Neural progenitor cell (in vitro differentiated cells): ENCODE measurements at regions not wholly inside any gene's neighbourhood (a gene's known extent, or its start where the extent isn't known, plus 50 kb on each side); places are given as distances from the start of the nearest gene placed in this dataset.
"Not testable (repeated sequence)": the region's sequence is repeated elsewhere in the genome, so short reads cannot be mapped to it uniquely, and the experiment has no call there.

Experiments used
- DNase-seq: peaks from one replicate; pipeline ENCODE4 v3.0.0-alpha.2; 2016; ENCODE audit warnings: low spot score
- H2AFZ ChIP-seq: fragments of 200-600 bp; sonication (generic); replicated peaks from 2 replicates; pipeline ENCODE4 v1.6.1; 2016; ENCODE audit warnings: antibody characterized with exemption
- H3F3A ChIP-seq: fragments of 200-600 bp; sonication (generic); 2 replicates; pipeline ENCODE4 v1.6.1; 2016; ENCODE audit warnings: antibody characterized with exemption, low read depth
- H3K27ac ChIP-seq: fragments of 200-600 bp; sonication (generic); 2 replicates; pipeline ENCODE4 v1.5.1; 2016; ENCODE audit warnings: mild to moderate bottlenecking
- H3K27me3 ChIP-seq: fragments of 200-600 bp; sonication (generic); 2 replicates; pipeline ENCODE4 v1.6.1; 2016; ENCODE audit warnings: mild to moderate bottlenecking, moderate library complexity
- H3K36me3 ChIP-seq: fragments of 200-600 bp; sonication (generic); 2 replicates; pipeline ENCODE4 v1.5.1; 2016
- H3K4me1 ChIP-seq: fragments of 200-600 bp; sonication (generic); 2 replicates; pipeline ENCODE4 v1.6.1; 2016; ENCODE audit warnings: mixed run types
- H3K4me2 ChIP-seq: fragments of 200-600 bp; sonication (generic); 2 replicates; pipeline ENCODE4 v1.6.1; 2016
- H3K4me3 ChIP-seq: fragments of 200-600 bp; sonication (generic); 2 replicates; pipeline ENCODE4 v1.5.1; 2016
- H3K79me2 ChIP-seq: fragments of 200-600 bp; sonication (generic); 2 replicates; pipeline ENCODE4 v1.6.1; 2016; ENCODE audit warnings: low read depth
- H3K9ac ChIP-seq: fragments of 200-600 bp; sonication (generic); 2 replicates; pipeline ENCODE4 v1.6.1; 2016
- H3K9me3 ChIP-seq: fragments of 200-600 bp; sonication (generic); 2 replicates; pipeline ENCODE4 v1.5.1; 2016; ENCODE audit warnings: low read depth
- H4K20me1 ChIP-seq: fragments of 200-600 bp; sonication (generic); 2 replicates; pipeline ENCODE4 v1.6.1; 2016; ENCODE audit warnings: low read depth
- H3K27ac Mint-ChIP-seq: 3 replicates; pipeline ENCODE4 v1.8.0; 2021; ENCODE audit warnings: mixed read lengths
- H3K27me3 Mint-ChIP-seq: 2 replicates; pipeline ENCODE4 v1.8.0; 2022; ENCODE audit warnings: low read depth, mild to moderate bottlenecking, inconsistent platforms, moderate library complexity, mixed read lengths; ENCODE audit not compliant: insufficient read depth
- H3K36me3 Mint-ChIP-seq: 3 replicates; pipeline ENCODE4 v1.8.0; 2021; ENCODE audit warnings: mixed read lengths
- H3K4me1 Mint-ChIP-seq: 3 replicates; pipeline ENCODE4 v1.8.0; 2021; ENCODE audit warnings: mixed read lengths
- H3K4me3 Mint-ChIP-seq: 3 replicates; pipeline ENCODE4 v1.8.0; 2021; ENCODE audit warnings: mild to moderate bottlenecking, moderate library complexity, mixed read lengths
- H3K9me3 Mint-ChIP-seq: 3 replicates; pipeline ENCODE4 v1.8.0; 2020; ENCODE audit warnings: mixed read lengths
- EZH2 ChIP-seq: fragments of 200-600 bp; sonication (generic); IDR thresholded peaks from 2 replicates; pipeline ENCODE4 v1.6.1; 2017; ENCODE audit warnings: antibody characterized with exemption, mild to moderate bottlenecking, moderate library complexity
- EZH2phosphoT487 ChIP-seq: fragments of 200-600 bp; sonication (generic); IDR thresholded peaks from 2 replicates; pipeline ENCODE4 v1.6.1; 2017; ENCODE audit warnings: antibody characterized with exemption
- TF ChIP-seq, protein P1 (sequence below): fragments of 200-600 bp; sonication (generic); IDR thresholded peaks from 2 replicates; pipeline ENCODE4 v1.5.1; 2017; ENCODE audit warnings: antibody characterized with exemption, mild to moderate bottlenecking

DNA sequence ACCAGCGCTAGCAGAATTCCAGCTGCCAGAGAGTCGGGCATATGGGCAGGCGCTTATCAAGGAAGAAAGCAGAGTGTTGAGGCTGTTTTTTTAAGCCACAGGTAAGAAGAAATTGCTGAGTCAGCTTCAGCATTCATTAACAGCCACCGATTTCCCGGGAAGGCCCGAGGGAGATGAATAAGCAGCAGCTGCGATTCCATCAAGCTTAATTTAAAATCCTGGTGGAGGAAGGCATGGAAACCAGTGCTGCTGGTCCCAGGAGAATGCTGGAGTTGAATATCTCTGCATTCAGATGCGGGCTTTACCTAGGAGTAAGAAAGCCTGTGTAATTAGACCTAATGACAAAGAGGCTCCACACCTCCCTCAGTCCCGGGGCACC is 168.8 kb downstream of the BRD1 start:
- Histone ChIP-seq H3K4me2 (no peak overlapping the region), H3K9ac (no peak overlapping the region), H4K20me1 (no peaks in the 10 kb centered on the region), H3K4me3 (no peak overlapping the region), H3K27ac (no peak overlapping the region), H3K79me2 (no peaks in the 10 kb centered on the region), H3K36me3 (no peaks in the 10 kb centered on the region), H3K4me1 (peaks cover 11% of the 10 kb centered on the region), H3F3A (no peaks in the 10 kb centered on the region), H3K27me3 (no peaks in the 10 kb centered on the region), H2AFZ (no peak overlapping the region), H3K9me3 (no peaks in the 10 kb centered on the region)
- Mint-ChIP-seq H3K4me3 (no peak overlapping the region), H3K27ac (no peak overlapping the region), H3K4me1 (peaks cover 7% of the 10 kb centered on the region), H3K9me3 (peaks cover 3% of the 10 kb centered on the region), H3K27me3 (peaks cover 11% of the 10 kb centered on the region), H3K36me3 (no peaks in the 10 kb centered on the region)
- no peak for TF ChIP-seq EZH2phosphoT487
- TF ChIP-seq, protein P1, sequence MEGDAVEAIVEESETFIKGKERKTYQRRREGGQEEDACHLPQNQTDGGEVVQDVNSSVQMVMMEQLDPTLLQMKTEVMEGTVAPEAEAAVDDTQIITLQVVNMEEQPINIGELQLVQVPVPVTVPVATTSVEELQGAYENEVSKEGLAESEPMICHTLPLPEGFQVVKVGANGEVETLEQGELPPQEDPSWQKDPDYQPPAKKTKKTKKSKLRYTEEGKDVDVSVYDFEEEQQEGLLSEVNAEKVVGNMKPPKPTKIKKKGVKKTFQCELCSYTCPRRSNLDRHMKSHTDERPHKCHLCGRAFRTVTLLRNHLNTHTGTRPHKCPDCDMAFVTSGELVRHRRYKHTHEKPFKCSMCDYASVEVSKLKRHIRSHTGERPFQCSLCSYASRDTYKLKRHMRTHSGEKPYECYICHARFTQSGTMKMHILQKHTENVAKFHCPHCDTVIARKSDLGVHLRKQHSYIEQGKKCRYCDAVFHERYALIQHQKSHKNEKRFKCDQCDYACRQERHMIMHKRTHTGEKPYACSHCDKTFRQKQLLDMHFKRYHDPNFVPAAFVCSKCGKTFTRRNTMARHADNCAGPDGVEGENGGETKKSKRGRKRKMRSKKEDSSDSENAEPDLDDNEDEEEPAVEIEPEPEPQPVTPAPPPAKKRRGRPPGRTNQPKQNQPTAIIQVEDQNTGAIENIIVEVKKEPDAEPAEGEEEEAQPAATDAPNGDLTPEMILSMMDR, result no peak
- TF ChIP-seq EZH2, result no peak
- no peak for DNase-seq

DNA sequence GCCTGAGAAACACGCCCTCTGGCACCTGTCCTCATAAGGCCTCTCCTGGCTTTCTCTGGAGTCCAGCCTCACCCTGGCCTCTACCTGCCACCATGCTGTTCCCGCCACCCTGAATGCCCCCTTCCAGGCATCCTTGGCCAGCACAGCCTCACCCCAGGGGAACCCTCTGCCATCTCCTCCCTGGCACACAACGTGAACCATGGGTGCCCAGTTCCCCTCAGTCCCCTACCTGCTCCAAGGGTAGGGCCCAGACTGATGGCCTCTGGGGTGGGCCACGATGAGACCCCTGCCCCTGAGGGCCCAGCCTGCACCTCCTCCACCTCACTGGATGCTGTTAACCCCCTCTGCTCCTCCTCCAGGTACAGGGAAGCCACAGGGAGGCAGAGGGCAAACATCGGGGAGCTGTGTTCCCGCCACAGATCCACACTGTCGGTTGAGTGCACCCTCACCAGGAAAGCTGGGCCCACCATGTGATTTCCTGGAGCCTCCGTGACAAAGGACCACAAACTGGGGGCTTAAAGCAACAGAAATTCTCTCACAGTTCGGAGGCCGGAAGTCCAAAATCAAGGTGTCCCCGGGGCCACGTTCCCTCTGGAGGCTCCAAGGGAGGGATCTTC is 169.6 kb downstream of the BRD1 start:
- H3K9ac ChIP-seq, result no peak overlapping the region
- H3K27me3 Mint-ChIP-seq, result peaks cover 9% of the 10 kb centered on the region
- H3K4me1 Mint-ChIP-seq, result peaks cover 7% of the 10 kb centered on the region
- no peak overlapping the region for H3K4me3 Mint-ChIP-seq
- DNase-seq, result no peak
- H3F3A ChIP-seq, result no peaks in the 10 kb centered on the region
- H3K4me2 ChIP-seq, result no peak overlapping the region
- H2AFZ ChIP-seq, result no peak overlapping the region
- H3K9me3 ChIP-seq, result no peaks in the 10 kb centered on the region
- peaks cover 3% of the 10 kb centered on the region for H3K9me3 Mint-ChIP-seq
- H3K27me3 ChIP-seq, result no peaks in the 10 kb centered on the region
- H3K4me1 ChIP-seq, result peaks cover 11% of the 10 kb centered on the region
- H3K36me3 Mint-ChIP-seq, result no peaks in the 10 kb centered on the region
- H3K4me3 ChIP-seq, result no peak overlapping the region
- no peak overlapping the region for H3K27ac ChIP-seq
- no peaks in the 10 kb centered on the region for H3K36me3 ChIP-seq
- TF ChIP-seq EZH2 (no peak), EZH2phosphoT487 (no peak)
- TF ChIP-seq, protein P1, result no peak
- H3K27ac Mint-ChIP-seq, result peak overlapping the region; percentile 71
- H4K20me1 ChIP-seq, result no peaks in the 10 kb centered on the region
- no peaks in the 10 kb centered on the region for H3K79me2 ChIP-seq

DNA sequence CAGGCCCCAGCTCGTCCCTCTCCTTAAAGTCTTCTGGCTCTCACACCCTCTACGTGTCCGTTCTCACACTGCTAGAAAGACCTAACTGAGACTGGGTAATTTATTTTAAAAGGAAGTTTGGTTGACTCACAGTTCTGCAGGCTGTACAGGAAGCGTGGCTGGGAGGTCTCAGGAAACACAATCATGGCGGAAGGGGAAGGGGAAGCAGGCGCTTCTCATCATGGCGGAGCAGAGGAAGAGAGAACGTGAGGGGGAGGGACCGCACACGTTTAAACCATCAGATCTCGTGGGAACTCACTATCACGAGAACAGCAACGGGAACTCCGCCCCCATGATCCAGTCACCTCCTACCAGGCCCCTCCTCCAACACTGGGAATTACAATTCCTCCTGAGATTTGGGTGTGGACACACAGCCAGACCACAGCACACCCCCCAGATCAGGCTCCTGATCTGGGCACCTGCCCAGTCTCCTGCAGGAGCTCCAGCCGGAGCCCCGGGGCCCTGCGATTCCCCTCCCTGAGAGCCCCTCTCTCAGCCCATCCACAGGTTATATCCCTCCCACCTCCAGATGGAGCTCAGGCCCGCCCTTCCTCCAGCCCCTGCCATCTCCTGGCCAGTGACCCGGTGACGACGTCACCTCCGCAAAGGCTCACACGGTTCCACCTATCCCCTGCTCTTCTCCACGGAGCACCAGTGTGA is 170.2 kb downstream of the BRD1 start:
- Mint-ChIP-seq H3K27me3 (peaks cover 5% of the 10 kb centered on the region), H3K36me3 (no peaks in the 10 kb centered on the region), H3K4me1 (peaks cover 7% of the 10 kb centered on the region), H3K9me3 (peaks cover 3% of the 10 kb centered on the region), H3K4me3 (no peak overlapping the region), H3K27ac (peak overlapping the region; percentile 71)
- Histone ChIP-seq H3K4me2 (no peak overlapping the region), H2AFZ (no peak overlapping the region), H3K36me3 (no peaks in the 10 kb centered on the region), H3F3A (no peaks in the 10 kb centered on the region), H3K4me3 (no peak overlapping the region), H4K20me1 (no peaks in the 10 kb centered on the region), H3K9ac (no peak overlapping the region), H3K4me1 (peaks cover 11% of the 10 kb centered on the region), H3K9me3 (no peaks in the 10 kb centered on the region), H3K79me2 (no peaks in the 10 kb centered on the region), H3K27ac (no peak overlapping the region), H3K27me3 (no peaks in the 10 kb centered on the region)
- TF ChIP-seq EZH2 (no peak), EZH2phosphoT487 (no peak)
- TF ChIP-seq, protein P1, result no peak
- no peak for DNase-seq

DNA sequence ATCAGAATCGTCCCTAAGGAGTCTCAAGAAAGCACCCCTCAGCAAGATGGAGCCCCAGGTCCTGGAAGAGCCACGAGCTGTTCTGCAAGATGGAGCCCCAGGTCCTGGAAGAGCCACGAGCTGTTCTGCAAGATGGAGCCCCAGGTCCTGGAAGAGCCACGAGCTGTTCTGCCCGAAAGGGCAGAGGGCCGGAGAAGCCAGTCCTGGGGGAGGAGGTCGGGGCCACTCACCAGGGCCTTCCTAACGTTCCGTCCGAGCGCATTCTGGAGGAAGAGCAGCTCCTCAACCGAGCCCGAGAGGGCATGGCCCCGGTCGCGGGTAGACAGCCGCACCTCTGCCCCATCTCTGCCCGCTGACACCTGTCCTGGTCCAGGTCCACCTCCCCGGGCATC is 170.8 kb downstream of the BRD1 start:
- H2AFZ ChIP-seq, H3K4me2 ChIP-seq, H3K27me3 ChIP-seq, H4K20me1 ChIP-seq, H3K9me3 ChIP-seq, H3K9me3 Mint-ChIP-seq, H3K36me3 ChIP-seq, H3K27ac Mint-ChIP-seq, H3K4me3 ChIP-seq, H3F3A ChIP-seq, DNase-seq, H3K4me3 Mint-ChIP-seq, H3K27ac ChIP-seq, H3K9ac ChIP-seq, H3K27me3 Mint-ChIP-seq, H3K79me2 ChIP-seq, H3K4me1 Mint-ChIP-seq, H3K36me3 Mint-ChIP-seq: not testable (repeated sequence)
- H3K4me1 ChIP-seq, result peaks cover 11% of the 10 kb centered on the region
